CD4-positive, alpha-beta T cell (primary cell): ENCODE measurements at regions not wholly inside any gene's neighbourhood (a gene's known extent, or its start where the extent isn't known, plus 50 kb on each side); places are given as distances from the start of the nearest gene placed in this dataset.

Experiments
- ATAC-seq: fragments of 200-7000 bp; cut with Tn5 transposase; one replicate; pipeline ENCODE4 v1.10.0; 2022; ENCODE audit warnings: mild to moderate bottlenecking; ENCODE audit not compliant: poor library complexity
- CTCF ChIA-PET: fragments of 350-600 bp; sonication (Branson Sonifier 250); formaldehyde crosslinking; loops from one replicate; lab custom pipeline; 2021; ENCODE audit warnings: antibody characterized with exemption, inconsistent platforms; lab: Charles Lee
- POLR2A ChIA-PET: fragments of 350-600 bp; sonication (Branson Sonifier 250); formaldehyde crosslinking; loops from one replicate; lab custom pipeline; 2021; ENCODE audit warnings: antibody characterized with exemption, inconsistent platforms; lab: Charles Lee
- DNase-seq, 14 experiments: peaks; one replicate each; pipeline ENCODE4 v3.0.0-alpha.2; 2013 to 2020; ENCODE audit warnings: mixed read lengths in 2 of 14
- H3K27ac ChIP-seq, 2 donors: one replicate each; pipeline versions ENCODE4 v1.5.1 to v1.7.0; 2013; ENCODE audit warnings: low read length in 2 of 2, low read depth in 1 of 2, mild to moderate bottlenecking in 1 of 2
- H3K27me3 ChIP-seq, 2 experiments: 1 replicate in 1 of 2; 2 replicates in 1 of 2; pipeline versions ENCODE4 v1.6.1 to v1.7.0; 2013; ENCODE audit warnings: low read length in 2 of 2, control low read depth in 1 of 2, mild to moderate bottlenecking in 1 of 2, moderate library complexity in 1 of 2; ENCODE audit not compliant: insufficient read depth in 2 of 2, control insufficient read depth in 1 of 2
- H3K36me3 ChIP-seq: one replicate; pipeline ENCODE4 v1.6.1; 2013; ENCODE audit warnings: low read length, control low read depth; ENCODE audit not compliant: insufficient read depth
- H3K4me1 ChIP-seq: one replicate; pipeline ENCODE4 v1.6.1; 2013; ENCODE audit warnings: low read length, control low read depth; ENCODE audit not compliant: insufficient read depth
- H3K4me3 ChIP-seq: one replicate; pipeline ENCODE4 v1.5.1; 2013; ENCODE audit warnings: mild to moderate bottlenecking, low read length, moderate library complexity
- H3K9me3 ChIP-seq, 2 experiments: 1 replicate in 1 of 2; 2 replicates in 1 of 2; pipeline versions ENCODE4 v1.6.1 to v1.7.0; 2013; ENCODE audit warnings: low read length in 2 of 2, mild to moderate bottlenecking in 2 of 2, control low read depth in 1 of 2, moderate library complexity in 1 of 2; ENCODE audit not compliant: control insufficient read depth in 1 of 2, insufficient read depth in 1 of 2
- H3K27ac Mint-ChIP-seq: one replicate; pipeline ENCODE4 v1.8.0; 2020; ENCODE audit warnings: mixed read lengths
- H3K27me3 Mint-ChIP-seq: one replicate; pipeline ENCODE4 v1.8.0; 2021; ENCODE audit warnings: mixed read lengths
- H3K36me3 Mint-ChIP-seq: one replicate; pipeline ENCODE4 v1.8.0; 2021; ENCODE audit warnings: low read depth, mixed read lengths
- H3K4me1 Mint-ChIP-seq: one replicate; pipeline ENCODE4 v1.8.0; 2021; ENCODE audit warnings: low read depth, mixed read lengths
- H3K4me3 Mint-ChIP-seq: one replicate; pipeline ENCODE4 v1.8.0; 2020; ENCODE audit warnings: mild to moderate bottlenecking, mixed read lengths
- H3K9me3 Mint-ChIP-seq: one replicate; pipeline ENCODE4 v1.8.0; 2020; ENCODE audit warnings: mixed read lengths
- intact Hi-C, 2 experiments: fragments of 100-400 bp; cut with DNase I in 1 of 2; cut with micrococcal nuclease in 1 of 2; formaldehyde crosslinking; loops; one replicate each; pipeline versions ENCODE4 v1.15.1 to v1.9.0; 2023 to 2025; cut with DNase I, micrococcal nuclease
- TF ChIP-seq, protein P1 (sequence below): fragments of 200-600 bp; IDR thresholded peaks from one replicate; pipeline ENCODE4 v1.8.0; 2022; ENCODE audit warnings: antibody characterized with exemption, mild to moderate bottlenecking

DNA sequence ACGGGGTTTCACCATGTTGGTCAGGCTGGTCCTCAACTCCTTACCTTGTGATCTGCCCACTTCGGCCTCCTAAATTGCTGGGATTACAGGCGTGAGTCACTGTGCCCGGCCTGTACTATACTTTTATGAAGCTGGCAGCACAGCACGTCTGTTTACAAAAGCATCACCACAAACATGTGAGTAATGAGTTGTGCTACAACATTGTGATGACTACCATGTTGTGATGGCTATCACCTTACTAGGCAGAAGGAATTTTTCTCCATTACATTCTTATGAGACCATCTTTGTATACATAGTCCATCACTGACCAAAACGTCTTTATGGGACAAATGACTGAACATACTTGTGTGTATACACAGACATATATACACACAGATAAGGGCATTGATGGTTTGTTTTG, 1019.0 kb downstream of the CDH18 start:
- no peaks in the 10 kb centered on the region for H3K4me1 Mint-ChIP-seq
- H3K27me3 Mint-ChIP-seq: no peaks in the 10 kb centered on the region
- ATAC-seq (no peak), DNase-seq (no peak)
- no peak overlapping the region for H3K27ac Mint-ChIP-seq
- Histone ChIP-seq H3K4me3 (no peak overlapping the region), H3K36me3 (no peaks in the 10 kb centered on the region), H3K9me3 (peaks cover 0 to 3% of the 10 kb centered on the region in 2 experiments), H3K27me3 (no peaks in the 10 kb centered on the region), H3K27ac (no peak overlapping the region), H3K4me1 (no peaks in the 10 kb centered on the region)
- no peaks in the 10 kb centered on the region for H3K36me3 Mint-ChIP-seq
- intact Hi-C loops: no loop called here
- peaks cover 2% of the 10 kb centered on the region for H3K9me3 Mint-ChIP-seq
- no peak overlapping the region for H3K4me3 Mint-ChIP-seq
- POLR2A ChIA-PET: no interaction called here
- CTCF ChIA-PET: no interaction called here
- TF ChIP-seq, protein P1, sequence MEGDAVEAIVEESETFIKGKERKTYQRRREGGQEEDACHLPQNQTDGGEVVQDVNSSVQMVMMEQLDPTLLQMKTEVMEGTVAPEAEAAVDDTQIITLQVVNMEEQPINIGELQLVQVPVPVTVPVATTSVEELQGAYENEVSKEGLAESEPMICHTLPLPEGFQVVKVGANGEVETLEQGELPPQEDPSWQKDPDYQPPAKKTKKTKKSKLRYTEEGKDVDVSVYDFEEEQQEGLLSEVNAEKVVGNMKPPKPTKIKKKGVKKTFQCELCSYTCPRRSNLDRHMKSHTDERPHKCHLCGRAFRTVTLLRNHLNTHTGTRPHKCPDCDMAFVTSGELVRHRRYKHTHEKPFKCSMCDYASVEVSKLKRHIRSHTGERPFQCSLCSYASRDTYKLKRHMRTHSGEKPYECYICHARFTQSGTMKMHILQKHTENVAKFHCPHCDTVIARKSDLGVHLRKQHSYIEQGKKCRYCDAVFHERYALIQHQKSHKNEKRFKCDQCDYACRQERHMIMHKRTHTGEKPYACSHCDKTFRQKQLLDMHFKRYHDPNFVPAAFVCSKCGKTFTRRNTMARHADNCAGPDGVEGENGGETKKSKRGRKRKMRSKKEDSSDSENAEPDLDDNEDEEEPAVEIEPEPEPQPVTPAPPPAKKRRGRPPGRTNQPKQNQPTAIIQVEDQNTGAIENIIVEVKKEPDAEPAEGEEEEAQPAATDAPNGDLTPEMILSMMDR: no peak

DNA sequence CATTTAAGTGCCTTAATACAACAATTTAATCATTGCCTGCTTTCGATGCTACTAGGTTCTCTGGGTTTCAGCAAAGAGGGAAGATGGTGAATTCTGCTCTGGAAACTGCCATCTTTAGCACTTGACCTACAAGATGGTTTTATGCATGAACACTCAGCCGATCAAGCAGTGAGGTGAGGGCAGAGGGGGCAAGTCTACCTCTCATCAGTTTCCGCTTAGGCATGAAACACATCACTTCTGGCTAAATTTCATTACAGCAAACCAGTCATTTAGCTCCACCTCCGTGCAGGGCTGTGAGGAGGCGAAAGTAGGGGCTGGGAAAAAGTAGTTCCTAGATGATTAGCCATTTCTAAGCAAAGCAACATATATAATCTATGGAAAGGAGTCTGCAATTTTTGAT, 1018.0 kb downstream of the CDH18 start:
- peaks cover 0 to 3% of the 10 kb centered on the region in 2 experiments for H3K9me3 ChIP-seq
- Mint-ChIP-seq H3K9me3 (peaks cover 2% of the 10 kb centered on the region), H3K4me1 (no peaks in the 10 kb centered on the region), H3K27ac (no peak overlapping the region), H3K4me3 (no peak overlapping the region), H3K27me3 (no peaks in the 10 kb centered on the region), H3K36me3 (no peaks in the 10 kb centered on the region)
- ATAC-seq (no peak), DNase-seq (no peak)
- intact Hi-C loops: no loop called here
- CTCF ChIA-PET: no interaction called here
- TF ChIP-seq, protein P1: no peak
- H3K4me1 ChIP-seq: no peaks in the 10 kb centered on the region
- H3K4me3 ChIP-seq: no peak overlapping the region
- POLR2A ChIA-PET: no interaction called here
- no peak overlapping the region for H3K27ac ChIP-seq
- no peaks in the 10 kb centered on the region for H3K36me3 ChIP-seq
- H3K27me3 ChIP-seq: no peaks in the 10 kb centered on the region

DNA sequence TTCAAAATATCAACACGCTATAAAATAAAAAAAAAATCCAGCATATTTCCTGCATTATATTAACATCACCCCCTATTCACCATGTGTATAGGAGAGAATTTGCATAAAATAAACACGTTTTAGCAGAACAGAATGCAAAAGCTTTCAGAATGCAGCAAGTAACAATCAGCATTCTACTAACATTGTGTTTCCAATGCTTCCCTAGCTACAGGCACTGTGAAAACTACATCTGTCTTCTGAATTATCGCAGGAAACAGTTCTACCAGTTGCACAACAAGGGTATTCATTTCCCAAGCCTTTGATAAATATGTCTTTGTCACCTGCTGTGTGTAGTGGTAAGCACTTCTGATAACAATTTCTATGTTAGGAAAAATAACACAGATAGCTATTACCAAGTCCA, 1015.8 kb downstream of the CDH18 start:
- ATAC-seq (no peak), DNase-seq (no peak)
- Histone ChIP-seq H3K4me3 (no peak overlapping the region), H3K9me3 (peaks cover 0 to 3% of the 10 kb centered on the region in 2 experiments), H3K36me3 (no peaks in the 10 kb centered on the region), H3K27ac (no peak overlapping the region), H3K4me1 (no peaks in the 10 kb centered on the region), H3K27me3 (no peaks in the 10 kb centered on the region)
- ChIA-PET CTCF (no interaction called here), POLR2A (no interaction called here)
- no peak overlapping the region for H3K27ac Mint-ChIP-seq
- H3K36me3 Mint-ChIP-seq: no peaks in the 10 kb centered on the region
- intact Hi-C loops: no loop called here
- H3K9me3 Mint-ChIP-seq: peaks cover 2% of the 10 kb centered on the region
- H3K27me3 Mint-ChIP-seq: no peaks in the 10 kb centered on the region
- TF ChIP-seq, protein P1: no peak
- H3K4me1 Mint-ChIP-seq: no peaks in the 10 kb centered on the region
- no peak overlapping the region for H3K4me3 Mint-ChIP-seq
